ENCODE measurements at regions not wholly inside any gene's neighbourhood (a gene's known extent, or its start where the extent isn't known, plus 50 kb on each side); places are given as distances from the start of the nearest gene placed in this dataset.

DNA sequence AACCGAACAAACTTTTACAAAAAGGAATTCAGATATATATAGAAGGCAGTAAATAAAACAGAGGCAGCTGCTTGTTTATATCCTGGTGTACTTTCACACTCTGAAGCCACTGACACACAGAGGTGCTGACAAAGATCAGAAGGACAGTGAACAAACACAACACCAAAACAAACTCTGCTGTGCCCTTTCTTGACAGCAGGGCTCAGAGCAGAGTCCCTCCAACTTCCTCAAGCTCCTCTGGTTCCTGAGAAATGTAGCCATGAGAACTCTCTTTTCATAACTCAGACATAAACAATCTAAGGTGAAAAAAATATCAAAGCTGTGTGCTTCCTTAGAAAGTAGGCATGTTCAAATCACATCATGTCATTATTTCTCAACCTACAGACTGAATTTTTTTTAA lies 1052.8 kb upstream of the SPRY2 start:
- TF ChIP-seq, protein P1, sequence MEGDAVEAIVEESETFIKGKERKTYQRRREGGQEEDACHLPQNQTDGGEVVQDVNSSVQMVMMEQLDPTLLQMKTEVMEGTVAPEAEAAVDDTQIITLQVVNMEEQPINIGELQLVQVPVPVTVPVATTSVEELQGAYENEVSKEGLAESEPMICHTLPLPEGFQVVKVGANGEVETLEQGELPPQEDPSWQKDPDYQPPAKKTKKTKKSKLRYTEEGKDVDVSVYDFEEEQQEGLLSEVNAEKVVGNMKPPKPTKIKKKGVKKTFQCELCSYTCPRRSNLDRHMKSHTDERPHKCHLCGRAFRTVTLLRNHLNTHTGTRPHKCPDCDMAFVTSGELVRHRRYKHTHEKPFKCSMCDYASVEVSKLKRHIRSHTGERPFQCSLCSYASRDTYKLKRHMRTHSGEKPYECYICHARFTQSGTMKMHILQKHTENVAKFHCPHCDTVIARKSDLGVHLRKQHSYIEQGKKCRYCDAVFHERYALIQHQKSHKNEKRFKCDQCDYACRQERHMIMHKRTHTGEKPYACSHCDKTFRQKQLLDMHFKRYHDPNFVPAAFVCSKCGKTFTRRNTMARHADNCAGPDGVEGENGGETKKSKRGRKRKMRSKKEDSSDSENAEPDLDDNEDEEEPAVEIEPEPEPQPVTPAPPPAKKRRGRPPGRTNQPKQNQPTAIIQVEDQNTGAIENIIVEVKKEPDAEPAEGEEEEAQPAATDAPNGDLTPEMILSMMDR (IDR thresholded peaks at IDR 0.05; ENCODE audit: insufficient read depth, low read length) = no peak
- TF ChIP-seq POLR2AphosphoS5 (IDR thresholded peaks at IDR 0.05; ENCODE audit: low read depth) = no peak
- TF ChIP-seq, protein P2, sequence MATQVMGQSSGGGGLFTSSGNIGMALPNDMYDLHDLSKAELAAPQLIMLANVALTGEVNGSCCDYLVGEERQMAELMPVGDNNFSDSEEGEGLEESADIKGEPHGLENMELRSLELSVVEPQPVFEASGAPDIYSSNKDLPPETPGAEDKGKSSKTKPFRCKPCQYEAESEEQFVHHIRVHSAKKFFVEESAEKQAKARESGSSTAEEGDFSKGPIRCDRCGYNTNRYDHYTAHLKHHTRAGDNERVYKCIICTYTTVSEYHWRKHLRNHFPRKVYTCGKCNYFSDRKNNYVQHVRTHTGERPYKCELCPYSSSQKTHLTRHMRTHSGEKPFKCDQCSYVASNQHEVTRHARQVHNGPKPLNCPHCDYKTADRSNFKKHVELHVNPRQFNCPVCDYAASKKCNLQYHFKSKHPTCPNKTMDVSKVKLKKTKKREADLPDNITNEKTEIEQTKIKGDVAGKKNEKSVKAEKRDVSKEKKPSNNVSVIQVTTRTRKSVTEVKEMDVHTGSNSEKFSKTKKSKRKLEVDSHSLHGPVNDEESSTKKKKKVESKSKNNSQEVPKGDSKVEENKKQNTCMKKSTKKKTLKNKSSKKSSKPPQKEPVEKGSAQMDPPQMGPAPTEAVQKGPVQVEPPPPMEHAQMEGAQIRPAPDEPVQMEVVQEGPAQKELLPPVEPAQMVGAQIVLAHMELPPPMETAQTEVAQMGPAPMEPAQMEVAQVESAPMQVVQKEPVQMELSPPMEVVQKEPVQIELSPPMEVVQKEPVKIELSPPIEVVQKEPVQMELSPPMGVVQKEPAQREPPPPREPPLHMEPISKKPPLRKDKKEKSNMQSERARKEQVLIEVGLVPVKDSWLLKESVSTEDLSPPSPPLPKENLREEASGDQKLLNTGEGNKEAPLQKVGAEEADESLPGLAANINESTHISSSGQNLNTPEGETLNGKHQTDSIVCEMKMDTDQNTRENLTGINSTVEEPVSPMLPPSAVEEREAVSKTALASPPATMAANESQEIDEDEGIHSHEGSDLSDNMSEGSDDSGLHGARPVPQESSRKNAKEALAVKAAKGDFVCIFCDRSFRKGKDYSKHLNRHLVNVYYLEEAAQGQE (IDR thresholded peaks at IDR 0.05; ENCODE audit: insufficient replicate concordance, low read depth) = no peak

Measured in HL-60 (cell line).